PC-9 (cell line): ENCODE measurements at regions not wholly inside any gene's neighbourhood (a gene's known extent, or its start where the extent isn't known, plus 50 kb on each side); places are given as distances from the start of the nearest gene placed in this dataset.

Experiments
- EZH2 ChIP-seq: fragments of 200-600 bp; sonication (generic); IDR thresholded peaks from 2 replicates; pipeline ENCODE4 v1.8.0; 2017; ENCODE audit warnings: antibody characterized with exemption, low read depth
- TF ChIP-seq, protein P1 (sequence below): fragments of 200-600 bp; sonication (generic); conservative IDR thresholded peaks from 2 replicates; pipeline ENCODE4 v1.6.1; 2017; ENCODE audit warnings: mixed run types, antibody characterized with exemption, mild to moderate bottlenecking, moderate library complexity

DNA sequence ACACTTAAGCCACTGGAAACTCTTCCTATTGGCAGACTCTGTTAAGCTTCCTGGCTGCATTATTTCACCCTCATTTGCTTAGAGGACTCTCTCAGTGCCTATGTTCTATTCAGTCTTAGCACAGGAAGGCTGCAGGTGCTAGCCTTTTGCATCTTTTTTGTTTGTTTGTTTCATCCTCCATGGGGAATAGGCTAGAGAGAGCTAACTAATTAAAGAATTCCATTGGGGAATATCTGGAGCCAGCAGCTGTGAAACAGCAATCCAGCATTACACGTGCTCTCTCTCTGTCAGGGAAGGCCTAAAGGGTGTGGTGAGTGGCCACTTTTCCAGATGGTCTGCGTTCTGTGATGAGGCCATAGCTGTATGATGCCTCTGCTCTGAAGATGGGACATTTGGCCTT is 633.6 kb downstream of the SPRY1 start:
- TF ChIP-seq, protein P1, sequence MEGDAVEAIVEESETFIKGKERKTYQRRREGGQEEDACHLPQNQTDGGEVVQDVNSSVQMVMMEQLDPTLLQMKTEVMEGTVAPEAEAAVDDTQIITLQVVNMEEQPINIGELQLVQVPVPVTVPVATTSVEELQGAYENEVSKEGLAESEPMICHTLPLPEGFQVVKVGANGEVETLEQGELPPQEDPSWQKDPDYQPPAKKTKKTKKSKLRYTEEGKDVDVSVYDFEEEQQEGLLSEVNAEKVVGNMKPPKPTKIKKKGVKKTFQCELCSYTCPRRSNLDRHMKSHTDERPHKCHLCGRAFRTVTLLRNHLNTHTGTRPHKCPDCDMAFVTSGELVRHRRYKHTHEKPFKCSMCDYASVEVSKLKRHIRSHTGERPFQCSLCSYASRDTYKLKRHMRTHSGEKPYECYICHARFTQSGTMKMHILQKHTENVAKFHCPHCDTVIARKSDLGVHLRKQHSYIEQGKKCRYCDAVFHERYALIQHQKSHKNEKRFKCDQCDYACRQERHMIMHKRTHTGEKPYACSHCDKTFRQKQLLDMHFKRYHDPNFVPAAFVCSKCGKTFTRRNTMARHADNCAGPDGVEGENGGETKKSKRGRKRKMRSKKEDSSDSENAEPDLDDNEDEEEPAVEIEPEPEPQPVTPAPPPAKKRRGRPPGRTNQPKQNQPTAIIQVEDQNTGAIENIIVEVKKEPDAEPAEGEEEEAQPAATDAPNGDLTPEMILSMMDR = no peak
- TF ChIP-seq EZH2 = no peak
